Activated naive CD8-positive, alpha-beta T cell treated with anti-CD3 and anti-CD28 coated beads, Interleukin-2, amount 10 ng/mL, durations not matched to agents 7 days and 5 days (primary cell): ENCODE measurements at regions not wholly inside any gene's neighbourhood (a gene's known extent, or its start where the extent isn't known, plus 50 kb on each side); places are given as distances from the start of the nearest gene placed in this dataset.

ENCODE experiments used
- ATAC-seq: fragments of 150-1000 bp; cut with Tn5 transposase; one replicate; pipeline ENCODE4 v1.10.0; 2021; ENCODE audit warnings: low read depth, moderate library complexity
- POLR2A ChIA-PET: fragments of 350-600 bp; sonication (Branson Sonifier 250); formaldehyde crosslinking; loops from one replicate; lab custom pipeline; 2021; ENCODE audit warnings: antibody characterized with exemption; lab: Charles Lee
- DNase-seq: peaks from one replicate; pipeline ENCODE4 v3.0.0; 2021
- H3K27ac Mint-ChIP-seq: one replicate; pipeline ENCODE4 v1.8.0; 2022; ENCODE audit warnings: mild to moderate bottlenecking, mixed read lengths
- H3K27me3 Mint-ChIP-seq: one replicate; pipeline ENCODE4 v1.8.0; 2022; ENCODE audit warnings: mild to moderate bottlenecking, moderate library complexity, mixed read lengths
- H3K36me3 Mint-ChIP-seq: one replicate; pipeline ENCODE4 v1.8.0; 2021; ENCODE audit warnings: mild to moderate bottlenecking, mixed read lengths
- H3K4me1 Mint-ChIP-seq: one replicate; pipeline ENCODE4 v1.8.0; 2021; ENCODE audit warnings: mixed read lengths
- H3K4me3 Mint-ChIP-seq: one replicate; pipeline ENCODE4 v1.8.0; 2022; ENCODE audit warnings: mild to moderate bottlenecking, moderate library complexity, mixed read lengths
- H3K9me3 Mint-ChIP-seq: one replicate; pipeline ENCODE4 v1.8.0; 2021; ENCODE audit warnings: mixed read lengths

GRCh38 chr18:42201137-42201536, 246.1 kb downstream of the PIK3C3 start:
- Mint-ChIP-seq H3K27me3 (no peaks in the 10 kb centered on the region), H3K36me3 (no peaks in the 10 kb centered on the region), H3K9me3 (peaks cover 2% of the 10 kb centered on the region), H3K4me3 (no peak overlapping the region), H3K27ac (no peak overlapping the region), H3K4me1 (no peaks in the 10 kb centered on the region)
- DNase-seq, result no peak
- ATAC-seq, result no peak
- POLR2A ChIA-PET, result no interaction called here

- Mint-ChIP-seq H3K9me3 (peaks cover 2% of the 10 kb centered on the region), H3K27ac (no peak overlapping the region), H3K27me3 (no peaks in the 10 kb centered on the region), H3K36me3 (no peaks in the 10 kb centered on the region), H3K4me3 (no peak overlapping the region), H3K4me1 (no peaks in the 10 kb centered on the region)
- POLR2A ChIA-PET, result no interaction called here
- no peak for ATAC-seq
- no peak for DNase-seq
These were observed 256.2 kb downstream of the PIK3C3 start for GRCh38 chr18:42211201-42211600.

GRCh38 chr18:42222557-42222956, 267.5 kb downstream of the PIK3C3 start:
- no peak overlapping the region for H3K27ac Mint-ChIP-seq
- no peak for DNase-seq
- no peak for ATAC-seq
- H3K27me3 Mint-ChIP-seq, result peaks cover 2% of the 10 kb centered on the region
- no peaks in the 10 kb centered on the region for H3K36me3 Mint-ChIP-seq
- no peak overlapping the region for H3K4me3 Mint-ChIP-seq
- POLR2A ChIA-PET, result no interaction called here
- H3K9me3 Mint-ChIP-seq, result peaks cover 3% of the 10 kb centered on the region
- H3K4me1 Mint-ChIP-seq, result no peaks in the 10 kb centered on the region

GRCh38 chr18:42228581-42228980, 273.5 kb downstream of the PIK3C3 start:
- no peaks in the 10 kb centered on the region for H3K27me3 Mint-ChIP-seq
- H3K9me3 Mint-ChIP-seq, result no peaks in the 10 kb centered on the region
- POLR2A ChIA-PET, result no interaction called here

GRCh38 chr18:42229211-42230210, 274.5 kb downstream of the PIK3C3 start:
- Mint-ChIP-seq H3K36me3 (no peaks in the 10 kb centered on the region), H3K4me3 (no peak overlapping the region), H3K27ac (no peak overlapping the region), H3K9me3 (no peaks in the 10 kb centered on the region), H3K4me1 (no peaks in the 10 kb centered on the region), H3K27me3 (no peaks in the 10 kb centered on the region)
- no peak for DNase-seq
- ATAC-seq, result no peak
- POLR2A ChIA-PET, result no interaction called here

More at GRCh38 chr18:42228581-42228980, 273.5 kb downstream of the PIK3C3 start:
- Mint-ChIP-seq H3K4me1 (no peaks in the 10 kb centered on the region), H3K4me3 (no peak overlapping the region), H3K36me3 (no peaks in the 10 kb centered on the region), H3K27ac (no peak overlapping the region)
- DNase-seq (no peak), ATAC-seq (no peak)

GRCh38 chr18:42230636-42231035, 275.6 kb downstream of the PIK3C3 start:
- H3K27ac Mint-ChIP-seq, result no peak overlapping the region
- POLR2A ChIA-PET, result no interaction called here
- H3K36me3 Mint-ChIP-seq, result no peaks in the 10 kb centered on the region
- no peaks in the 10 kb centered on the region for H3K4me1 Mint-ChIP-seq
- H3K9me3 Mint-ChIP-seq, result no peaks in the 10 kb centered on the region
- no peak for ATAC-seq
- no peak for DNase-seq
- no peak overlapping the region for H3K4me3 Mint-ChIP-seq
- H3K27me3 Mint-ChIP-seq, result no peaks in the 10 kb centered on the region

GRCh38 chr18:42231284-42231683, 276.2 kb downstream of the PIK3C3 start:
- Mint-ChIP-seq H3K27me3 (no peaks in the 10 kb centered on the region), H3K4me1 (no peaks in the 10 kb centered on the region), H3K9me3 (no peaks in the 10 kb centered on the region), H3K4me3 (no peak overlapping the region), H3K36me3 (no peaks in the 10 kb centered on the region), H3K27ac (no peak overlapping the region)
- POLR2A ChIA-PET, result no interaction called here
- DNase-seq (no peak), ATAC-seq (no peak)

- no peaks in the 10 kb centered on the region for H3K27me3 Mint-ChIP-seq
- no peaks in the 10 kb centered on the region for H3K36me3 Mint-ChIP-seq
- ATAC-seq, result no peak
These were observed 276.8 kb downstream of the PIK3C3 start for GRCh38 chr18:42231796-42232195.

GRCh38 chr18:42233908-42234307, 278.9 kb downstream of the PIK3C3 start:
- no peak for ATAC-seq

More at GRCh38 chr18:42231796-42232195, 276.8 kb downstream of the PIK3C3 start:
- no peak for DNase-seq
- H3K4me3 Mint-ChIP-seq, result no peak overlapping the region
- no peaks in the 10 kb centered on the region for H3K4me1 Mint-ChIP-seq
- no peaks in the 10 kb centered on the region for H3K9me3 Mint-ChIP-seq
- no peak overlapping the region for H3K27ac Mint-ChIP-seq
- POLR2A ChIA-PET, result no interaction called here

GRCh38 chr18:42242758-42243157, 287.7 kb downstream of the PIK3C3 start:
- no peaks in the 10 kb centered on the region for H3K4me1 Mint-ChIP-seq
- H3K9me3 Mint-ChIP-seq, result peaks cover 7% of the 10 kb centered on the region
- H3K4me3 Mint-ChIP-seq, result no peak overlapping the region
- ATAC-seq, result no peak
- DNase-seq, result no peak
- no peak overlapping the region for H3K27ac Mint-ChIP-seq
- POLR2A ChIA-PET, result no interaction called here
- no peaks in the 10 kb centered on the region for H3K36me3 Mint-ChIP-seq
- no peaks in the 10 kb centered on the region for H3K27me3 Mint-ChIP-seq

More at GRCh38 chr18:42233908-42234307, 278.9 kb downstream of the PIK3C3 start:
- Mint-ChIP-seq H3K4me1 (no peaks in the 10 kb centered on the region), H3K36me3 (no peaks in the 10 kb centered on the region), H3K27ac (no peak overlapping the region), H3K4me3 (no peak overlapping the region), H3K27me3 (no peaks in the 10 kb centered on the region), H3K9me3 (peaks cover 5% of the 10 kb centered on the region)
- POLR2A ChIA-PET, result no interaction called here
- DNase-seq, result no peak

GRCh38 chr18:42245137-42245536, 290.1 kb downstream of the PIK3C3 start:
- ATAC-seq, result no peak
- DNase-seq, result no peak
- no peaks in the 10 kb centered on the region for H3K4me1 Mint-ChIP-seq
- POLR2A ChIA-PET, result no interaction called here
- H3K27me3 Mint-ChIP-seq, result no peaks in the 10 kb centered on the region
- H3K9me3 Mint-ChIP-seq, result no peaks in the 10 kb centered on the region
- no peaks in the 10 kb centered on the region for H3K36me3 Mint-ChIP-seq
- no peak overlapping the region for H3K27ac Mint-ChIP-seq
- no peak overlapping the region for H3K4me3 Mint-ChIP-seq

- H3K36me3 Mint-ChIP-seq, result no peaks in the 10 kb centered on the region
- ATAC-seq, result no peak
- H3K27me3 Mint-ChIP-seq, result no peaks in the 10 kb centered on the region
- H3K4me3 Mint-ChIP-seq, result no peak overlapping the region
- POLR2A ChIA-PET, result no interaction called here
- H3K4me1 Mint-ChIP-seq, result no peaks in the 10 kb centered on the region
- H3K27ac Mint-ChIP-seq, result no peak overlapping the region
- no peaks in the 10 kb centered on the region for H3K9me3 Mint-ChIP-seq
- no peak for DNase-seq
These were observed 301.1 kb downstream of the PIK3C3 start for GRCh38 chr18:42255908-42256765.

- no peaks in the 10 kb centered on the region for H3K36me3 Mint-ChIP-seq
- no peak for ATAC-seq
- no peaks in the 10 kb centered on the region for H3K27me3 Mint-ChIP-seq
- no peak overlapping the region for H3K27ac Mint-ChIP-seq
- DNase-seq, result no peak
- no peak overlapping the region for H3K4me3 Mint-ChIP-seq
- H3K4me1 Mint-ChIP-seq, result no peaks in the 10 kb centered on the region
- no peaks in the 10 kb centered on the region for H3K9me3 Mint-ChIP-seq
- POLR2A ChIA-PET, result no interaction called here
These were observed 303.4 kb downstream of the PIK3C3 start for GRCh38 chr18:42258301-42258965.
